ENCODE measurements at regions not wholly inside any gene's neighbourhood (a gene's known extent, or its start where the extent isn't known, plus 50 kb on each side); places are given as distances from the start of the nearest gene placed in this dataset.

DNA sequence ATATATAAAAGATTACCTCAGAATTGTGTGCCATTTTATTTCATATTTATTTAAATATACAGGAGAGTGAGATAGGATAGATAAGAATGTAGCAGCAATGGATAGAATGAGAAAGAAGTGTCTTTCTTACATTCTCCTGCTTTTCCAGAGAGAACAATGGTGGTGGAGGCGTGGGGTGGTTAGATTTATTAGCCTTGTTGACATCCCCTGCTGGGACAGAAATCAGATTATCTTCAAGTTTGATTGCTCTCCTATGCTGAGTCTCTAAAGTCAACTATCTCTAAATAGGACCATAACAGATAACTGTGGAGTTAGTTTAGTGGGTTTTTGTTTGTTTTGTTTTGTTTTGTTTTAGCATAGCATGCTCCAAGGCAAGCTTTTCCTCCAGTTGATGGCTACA lies 397.6 kb downstream of the LRFN5 start:
- no peak overlapping the region for H3K4me2 ChIP-seq (ENCODE audit: insufficient read depth, low read length)
- no peak for DNase-seq (ENCODE audit: low read depth, low spot score)
- H4K20me1 ChIP-seq (replicated peaks; ENCODE audit: control insufficient read depth, extremely low read depth, insufficient read depth, low read length): no peaks in the 10 kb centered on the region
- H3K9me1 ChIP-seq (replicated peaks; ENCODE audit: control insufficient read depth, extremely low read depth, insufficient read depth, low read length): no peaks in the 10 kb centered on the region
- H3K27ac ChIP-seq (ENCODE audit: insufficient read depth, low read depth, low read length): no peak overlapping the region
- BruUV-seq (replicated peaks): no TSS peak
- intact Hi-C loops (cut with micrococcal nuclease): no loop called here
- no peaks in the 10 kb centered on the region for H3K9me3 ChIP-seq (replicated peaks; ENCODE audit: control insufficient read depth, insufficient read depth, low read length)
- H3K4me1 ChIP-seq (ENCODE audit: control insufficient read depth, extremely low read depth, insufficient read depth, low read length): no peaks in the 10 kb centered on the region
- H3K36me3 ChIP-seq (ENCODE audit: control insufficient read depth in 2 of 2, extremely low read depth in 1 of 2, insufficient read depth in 2 of 2, low read length in 2 of 2): no peaks in the 10 kb centered on the region
- FAIRE-seq: no peak
- POLR2A ChIA-PET: no interaction called here
- dilution Hi-C loops (cut with MboI; ENCODE audit: extremely low pct_ligation_motif_present, low sequenced_read_pairs): no loop called here
- H3K4me3 ChIP-seq (replicated peaks in 1 of 3; ENCODE audit: insufficient read depth in 1 of 3, low read depth in 1 of 3, low read length in 3 of 3): no peak overlapping the region
- H2AFZ ChIP-seq (ENCODE audit: low read depth, low read length): no peak overlapping the region
- no peak for TF ChIP-seq POLR2A (IDR thresholded peaks at IDR 0.05; ENCODE audit: low read depth, low read length)
- TF ChIP-seq, protein P1, sequence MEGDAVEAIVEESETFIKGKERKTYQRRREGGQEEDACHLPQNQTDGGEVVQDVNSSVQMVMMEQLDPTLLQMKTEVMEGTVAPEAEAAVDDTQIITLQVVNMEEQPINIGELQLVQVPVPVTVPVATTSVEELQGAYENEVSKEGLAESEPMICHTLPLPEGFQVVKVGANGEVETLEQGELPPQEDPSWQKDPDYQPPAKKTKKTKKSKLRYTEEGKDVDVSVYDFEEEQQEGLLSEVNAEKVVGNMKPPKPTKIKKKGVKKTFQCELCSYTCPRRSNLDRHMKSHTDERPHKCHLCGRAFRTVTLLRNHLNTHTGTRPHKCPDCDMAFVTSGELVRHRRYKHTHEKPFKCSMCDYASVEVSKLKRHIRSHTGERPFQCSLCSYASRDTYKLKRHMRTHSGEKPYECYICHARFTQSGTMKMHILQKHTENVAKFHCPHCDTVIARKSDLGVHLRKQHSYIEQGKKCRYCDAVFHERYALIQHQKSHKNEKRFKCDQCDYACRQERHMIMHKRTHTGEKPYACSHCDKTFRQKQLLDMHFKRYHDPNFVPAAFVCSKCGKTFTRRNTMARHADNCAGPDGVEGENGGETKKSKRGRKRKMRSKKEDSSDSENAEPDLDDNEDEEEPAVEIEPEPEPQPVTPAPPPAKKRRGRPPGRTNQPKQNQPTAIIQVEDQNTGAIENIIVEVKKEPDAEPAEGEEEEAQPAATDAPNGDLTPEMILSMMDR (IDR thresholded peaks at IDR 0.05; ENCODE audit: extremely low read depth in 1 of 2, insufficient read depth in 1 of 2, low read depth in 1 of 2, low read length in 2 of 2): no peak
- no peak overlapping the region for H3K9ac ChIP-seq (replicated peaks; ENCODE audit: extremely low read depth, insufficient read depth, low read length)
- H3K27me3 ChIP-seq (ENCODE audit: control insufficient read depth in 2 of 2, insufficient read depth in 2 of 2, low read length in 2 of 2): no peaks in the 10 kb centered on the region
- H3K79me2 ChIP-seq (ENCODE audit: control insufficient read depth, insufficient read depth, low read length): no peaks in the 10 kb centered on the region
- CTCF ChIA-PET: no interaction called here

DNA sequence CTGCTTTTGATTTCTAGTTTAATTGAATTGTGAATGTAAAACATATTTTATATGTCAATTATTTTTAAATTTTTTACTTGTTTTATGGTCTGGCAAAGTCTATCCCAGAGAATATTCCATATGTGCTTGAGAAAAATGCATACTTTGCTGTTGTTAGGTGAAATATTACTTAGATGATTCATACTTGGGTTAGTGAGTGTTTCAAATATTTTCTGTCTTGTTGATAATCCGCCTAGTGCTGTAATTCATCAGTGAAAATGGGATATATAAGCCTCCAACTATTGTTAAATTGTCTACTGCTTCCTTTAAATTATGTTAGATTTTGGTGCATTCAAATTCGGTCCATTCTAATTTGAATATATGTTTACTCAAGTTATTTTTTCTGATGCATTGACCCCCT lies 395.5 kb downstream of the LRFN5 start:
- Histone ChIP-seq H3K79me2 (ENCODE audit: control insufficient read depth, insufficient read depth, low read length) (no peaks in the 10 kb centered on the region), H3K27me3 (ENCODE audit: control insufficient read depth in 2 of 2, insufficient read depth in 2 of 2, low read length in 2 of 2) (no peaks in the 10 kb centered on the region), H3K36me3 (ENCODE audit: control insufficient read depth in 2 of 2, extremely low read depth in 1 of 2, insufficient read depth in 2 of 2, low read length in 2 of 2) (no peaks in the 10 kb centered on the region), H3K9ac (replicated peaks; ENCODE audit: extremely low read depth, insufficient read depth, low read length) (no peak overlapping the region), H3K4me2 (ENCODE audit: insufficient read depth, low read length) (no peak overlapping the region), H3K9me1 (replicated peaks; ENCODE audit: control insufficient read depth, extremely low read depth, insufficient read depth, low read length) (no peaks in the 10 kb centered on the region), H3K27ac (ENCODE audit: insufficient read depth, low read depth, low read length) (no peak overlapping the region), H2AFZ (ENCODE audit: low read depth, low read length) (no peak overlapping the region), H3K4me1 (ENCODE audit: control insufficient read depth, extremely low read depth, insufficient read depth, low read length) (no peaks in the 10 kb centered on the region), H3K9me3 (replicated peaks; ENCODE audit: control insufficient read depth, insufficient read depth, low read length) (no peaks in the 10 kb centered on the region), H3K4me3 (replicated peaks in 1 of 3; ENCODE audit: insufficient read depth in 1 of 3, low read depth in 1 of 3, low read length in 3 of 3) (no peak overlapping the region), H4K20me1 (replicated peaks; ENCODE audit: control insufficient read depth, extremely low read depth, insufficient read depth, low read length) (no peaks in the 10 kb centered on the region)
- FAIRE-seq: no peak
- no TSS peak for BruUV-seq (replicated peaks)
- ChIA-PET POLR2A (no interaction called here), CTCF (no interaction called here)
- dilution Hi-C loops (cut with MboI; ENCODE audit: extremely low pct_ligation_motif_present, low sequenced_read_pairs) (no loop called here), intact Hi-C loops (cut with micrococcal nuclease) (no loop called here)
- no peak for DNase-seq (ENCODE audit: low read depth, low spot score)
- TF ChIP-seq POLR2AphosphoS5 (IDR thresholded peaks at IDR 0.05; ENCODE audit: insufficient read depth, low read depth, low read length) (no peak), FOS (IDR thresholded peaks at IDR 0.05; ENCODE audit: borderline replicate concordance, insufficient read depth, low read length) (no peak), MYC (IDR thresholded peaks at IDR 0.05; ENCODE audit: low read depth, low read length) (no peak), JUN (IDR thresholded peaks at IDR 0.05; ENCODE audit: borderline replicate concordance, insufficient read depth, insufficient read length, low read depth) (no peak), EZH2 (IDR thresholded peaks at IDR 0.05; ENCODE audit: borderline replicate concordance, low read depth, low read length, severe bottlenecking) (no peak), GATA2 (IDR thresholded peaks at IDR 0.05; ENCODE audit: insufficient read depth, insufficient read length, low read depth, low read length) (no peak), POLR2A (IDR thresholded peaks at IDR 0.05; ENCODE audit: low read depth, low read length) (no peak)
- TF ChIP-seq, protein P1 (IDR thresholded peaks at IDR 0.05; ENCODE audit: extremely low read depth in 1 of 2, insufficient read depth in 1 of 2, low read depth in 1 of 2, low read length in 2 of 2): no peak
- TF ChIP-seq, protein P2, sequence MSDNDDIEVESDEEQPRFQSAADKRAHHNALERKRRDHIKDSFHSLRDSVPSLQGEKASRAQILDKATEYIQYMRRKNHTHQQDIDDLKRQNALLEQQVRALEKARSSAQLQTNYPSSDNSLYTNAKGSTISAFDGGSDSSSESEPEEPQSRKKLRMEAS (IDR thresholded peaks at IDR 0.05; ENCODE audit: insufficient read depth, insufficient read length): no peak

Measured in endothelial cell of umbilical vein (primary cell).